H1 (cell line): ENCODE measurements at regions not wholly inside any gene's neighbourhood (a gene's known extent, or its start where the extent isn't known, plus 50 kb on each side); places are given as distances from the start of the nearest gene placed in this dataset.

ENCODE experiments used
- CTCF ChIA-PET: fragments of 300-600 bp; sonication (Branson Sonifier 250); formaldehyde crosslinking; loops from one replicate; lab custom pipeline; 2021; ENCODE audit not compliant: partially characterized antibody; lab: Charles Lee
- POLR2A ChIA-PET: fragments of 300-600 bp; sonication (Branson Sonifier 250); formaldehyde crosslinking; loops from one replicate; lab custom pipeline; 2021; ENCODE audit warnings: inconsistent platforms; ENCODE audit not compliant: partially characterized antibody; lab: Charles Lee
- DNase-seq, 2 experiments: peaks; one replicate each; pipeline versions ENCODE4 v3.0.0 to v3.0.0-alpha.2; 2010 to 2022; ENCODE audit warnings: low spot score in 2 of 2, low read depth in 1 of 2, mixed read lengths in 1 of 2
- FAIRE-seq: peaks from 2 replicates; lab custom pipeline; 2011; peaks lifted over from hg19 to GRCh38; lab: Jason Lieb, UNC
- H2AFZ ChIP-seq: 2 replicates; pipeline ENCODE4 v1.8.1; 2012; ENCODE audit warnings: low read length, inconsistent platforms
- H2AK5ac ChIP-seq: 2 replicates; pipeline ENCODE4 v1.6.1; 2013; ENCODE audit warnings: low read depth, low read length
- H2BK120ac ChIP-seq: replicated peaks from 2 replicates; pipeline ENCODE3; 2013; ENCODE audit warnings: low read depth, low read length, inconsistent platforms
- H2BK12ac ChIP-seq: 2 replicates; pipeline ENCODE4 v1.6.1; 2013; ENCODE audit warnings: low read depth, low read length
- H2BK15ac ChIP-seq: 2 replicates; pipeline ENCODE4 v1.6.1; 2013; ENCODE audit warnings: low read length
- H2BK20ac ChIP-seq: 2 replicates; pipeline ENCODE4 v1.6.1; 2013; ENCODE audit warnings: low read length
- H2BK5ac ChIP-seq: 2 replicates; pipeline ENCODE4 v1.6.1; 2013; ENCODE audit warnings: low read depth, low read length
- H3K14ac ChIP-seq: 2 replicates; pipeline ENCODE4 v1.6.1; 2013; ENCODE audit warnings: inconsistent platforms; ENCODE audit not compliant: insufficient read length
- H3K18ac ChIP-seq: 2 replicates; pipeline ENCODE4 v1.6.1; 2013; ENCODE audit warnings: low read length; ENCODE audit errors: extremely low read depth
- H3K23ac ChIP-seq: 2 replicates; pipeline ENCODE4 v1.6.1; 2013; ENCODE audit warnings: inconsistent platforms; ENCODE audit not compliant: insufficient read length
- H3K23me2 ChIP-seq: 2 replicates; pipeline ENCODE4 v1.6.1; 2013; ENCODE audit warnings: low read depth, low read length
- H3K27ac ChIP-seq: 2 replicates; pipeline ENCODE4 v1.6.1; 2011; ENCODE audit warnings: low read depth, low read length, inconsistent platforms
- H3K27me3 ChIP-seq, 4 experiments: replicated peaks in 1 of 4; 1 replicate in 1 of 4; 2 replicates in 3 of 4; pipeline versions ENCODE4 v1.6.1 to v1.8.1; 2011 to 2013; ENCODE audit warnings: low read length in 3 of 4, mild to moderate bottlenecking in 3 of 4, inconsistent platforms in 2 of 4, mixed read lengths in 2 of 4, moderate library complexity in 1 of 4; ENCODE audit not compliant: control insufficient read depth in 3 of 4, insufficient read depth in 3 of 4; ENCODE audit errors: extremely low read depth in 1 of 4
- H3K36me3 ChIP-seq, 4 experiments: 2 replicates each; pipeline versions ENCODE4 v1.6.1 to v1.8.1; 2011 to 2013; ENCODE audit warnings: mild to moderate bottlenecking in 4 of 4, low read length in 3 of 4, moderate library complexity in 2 of 4, control low read depth in 1 of 4, inconsistent platforms in 1 of 4; ENCODE audit not compliant: insufficient read depth in 4 of 4, control insufficient read depth in 2 of 4
- H3K4ac ChIP-seq: replicated peaks from 2 replicates; pipeline ENCODE3; 2013; ENCODE audit warnings: low read length, low read depth, mixed read lengths, inconsistent platforms; ENCODE audit not compliant: insufficient read length
- H3K4me1 ChIP-seq, 4 experiments: replicated peaks in 1 of 4; 1 replicate in 1 of 4; 2 replicates in 3 of 4; pipeline versions ENCODE4 v1.6.1 to v1.8.1; 2011 to 2013; ENCODE audit warnings: low read length in 3 of 4, inconsistent platforms in 2 of 4, mixed read lengths in 1 of 4; ENCODE audit not compliant: insufficient read depth in 4 of 4, control insufficient read depth in 3 of 4
- H3K4me2 ChIP-seq, 2 experiments: 2 replicates each; pipeline versions ENCODE4 v1.6.1 to v1.8.1; 2011 to 2013; ENCODE audit warnings: low read depth in 2 of 2, low read length in 2 of 2, control low read depth in 1 of 2, inconsistent platforms in 1 of 2, mild to moderate bottlenecking in 1 of 2; ENCODE audit not compliant: insufficient read depth in 1 of 2
- H3K4me3 ChIP-seq, 4 experiments: fragments of 200-600, 300-600 bp in 1 of 4; sonication (generic), shearing (Covaris generic), sonication (Bioruptor Twin) in 1 of 4; 2 replicates each; pipeline versions ENCODE4 v1.5.1 to v1.8.1; 2011 to 2016; ENCODE audit warnings: low read length in 4 of 4, low read depth in 3 of 4, control low read depth in 2 of 4, inconsistent platforms in 2 of 4, mild to moderate bottlenecking in 2 of 4, mixed read lengths in 1 of 4, moderate library complexity in 1 of 4; ENCODE audit not compliant: insufficient read depth in 2 of 4; ENCODE audit errors: extremely low read depth in 1 of 4
- H3K56ac ChIP-seq: replicated peaks from 2 replicates; pipeline ENCODE3; 2013; ENCODE audit warnings: low read depth, mild to moderate bottlenecking, mixed read lengths, low read length, inconsistent platforms; ENCODE audit not compliant: insufficient read length
- H3K79me1 ChIP-seq: 2 replicates; pipeline ENCODE4 v1.6.1; 2013; ENCODE audit warnings: low read depth, low read length, control low read depth
- H3K79me2 ChIP-seq, 2 experiments: 2 replicates each; pipeline versions ENCODE4 v1.6.1 to v1.8.1; 2012 to 2013; ENCODE audit warnings: low read length in 2 of 2, mild to moderate bottlenecking in 2 of 2, inconsistent platforms in 1 of 2; ENCODE audit not compliant: insufficient read depth in 2 of 2, control insufficient read depth in 1 of 2
- H3K9ac ChIP-seq, 4 experiments: replicated peaks in 1 of 4; 1 replicate in 1 of 4; 2 replicates in 3 of 4; pipeline versions ENCODE4 v1.6.1 to v1.8.1; 2011 to 2013; ENCODE audit warnings: low read depth in 3 of 4, low read length in 3 of 4, control low read depth in 2 of 4, mild to moderate bottlenecking in 2 of 4, moderate library complexity in 2 of 4, inconsistent platforms in 1 of 4; ENCODE audit errors: extremely low read depth in 1 of 4
- H3K9me3 ChIP-seq, 2 experiments: 2 replicates each; pipeline versions ENCODE4 v1.6.1 to v1.8.1; 2012 to 2013; ENCODE audit warnings: mild to moderate bottlenecking in 2 of 2, moderate library complexity in 2 of 2, control low read depth in 1 of 2, inconsistent platforms in 1 of 2, low read depth in 1 of 2, low read length in 1 of 2, mixed read lengths in 1 of 2; ENCODE audit not compliant: insufficient read depth in 2 of 2
- H4K20me1 ChIP-seq, 2 experiments: replicated peaks in 1 of 2; 2 replicates each; pipeline versions ENCODE3 to v1.8.1; 2011 to 2013; ENCODE audit warnings: inconsistent platforms in 2 of 2, low read length in 2 of 2, mild to moderate bottlenecking in 1 of 2; ENCODE audit not compliant: insufficient read depth in 2 of 2, control insufficient read depth in 1 of 2
- H4K5ac ChIP-seq: 2 replicates; pipeline ENCODE4 v1.6.1; 2013; ENCODE audit warnings: low read length, low read depth, mixed read lengths, inconsistent platforms; ENCODE audit not compliant: insufficient read length
- H4K8ac ChIP-seq: 2 replicates; pipeline ENCODE4 v1.8.0; 2013; ENCODE audit warnings: mild to moderate bottlenecking, moderate library complexity, low read length, inconsistent platforms; ENCODE audit not compliant: insufficient read depth; ENCODE audit errors: extremely low read depth
- H4K91ac ChIP-seq: replicated peaks from 2 replicates; pipeline ENCODE3; 2013; ENCODE audit warnings: low read length, mixed read lengths, inconsistent platforms; ENCODE audit not compliant: insufficient read length
- ATF3 ChIP-seq: IDR thresholded peaks from 2 replicates; pipeline ENCODE4 v1.6.1; 2011; ENCODE audit warnings: low read depth, mild to moderate bottlenecking, low read length; ENCODE audit not compliant: insufficient read depth
- BACH1 ChIP-seq: IDR thresholded peaks from 2 replicates; pipeline ENCODE4 v1.6.1; 2012; ENCODE audit warnings: low read length, improper control_type of control experiment
- CBX5 ChIP-seq: fragments of 300-800, 300-1000 bp; sonication (generic); IDR thresholded peaks from 2 replicates; pipeline ENCODE4 v1.7.1; 2016; ENCODE audit warnings: antibody characterized with exemption, low read length, low read depth
- CTBP2 ChIP-seq: IDR thresholded peaks from 2 replicates; pipeline ENCODE4 v1.7.0; 2011; ENCODE audit warnings: borderline replicate concordance, mild to moderate bottlenecking, moderate library complexity, mixed read lengths, low read length; ENCODE audit not compliant: insufficient read depth, insufficient read length
- E2F6 ChIP-seq: IDR thresholded peaks from 2 replicates; pipeline ENCODE4 v1.6.1; 2012; ENCODE audit warnings: inconsistent platforms
- MAFK ChIP-seq: IDR thresholded peaks from 2 replicates; pipeline ENCODE4 v1.6.1; 2012; ENCODE audit warnings: low read depth, mild to moderate bottlenecking, improper control_type of control experiment, low read length
- POU5F1 ChIP-seq: IDR thresholded peaks from 2 replicates; pipeline ENCODE4 v1.6.1; 2011; ENCODE audit warnings: low read depth, mild to moderate bottlenecking, low read length, moderate library complexity
- RFX5 ChIP-seq: IDR thresholded peaks from 2 replicates; pipeline ENCODE4 v1.6.1; 2011; ENCODE audit warnings: low read depth, low read length, improper control_type of control experiment, borderline replicate concordance
- RNF2 ChIP-seq: fragments of 200-900, 300-1000 bp; sonication (generic); IDR thresholded peaks from 2 replicates; pipeline ENCODE4 v1.7.1; 2016; ENCODE audit warnings: borderline replicate concordance, low read depth, mild to moderate bottlenecking, antibody characterized with exemption, low read length; ENCODE audit not compliant: poor library complexity, severe bottlenecking; ENCODE audit errors: missing control alignments
- SRF ChIP-seq: IDR thresholded peaks from 2 replicates; pipeline ENCODE4 v1.6.1; 2011; ENCODE audit warnings: mild to moderate bottlenecking, low read depth, low read length, moderate library complexity
- TBP ChIP-seq: IDR thresholded peaks from 2 replicates; pipeline ENCODE4 v1.6.1; 2011; ENCODE audit warnings: low read depth, low read length, improper control_type of control experiment
- TCF12 ChIP-seq: IDR thresholded peaks from 2 replicates; pipeline ENCODE4 v1.6.1; 2011; ENCODE audit warnings: low read depth, mild to moderate bottlenecking, low read length
- ZNF274 ChIP-seq: IDR thresholded peaks from 2 replicates; pipeline ENCODE4 v1.7.0; 2012; ENCODE audit warnings: low read length, borderline replicate concordance; ENCODE audit errors: extremely low read depth
- WGBS, 2 experiments: shearing (Covaris generic) in 1 of 2; methylation state at CpG; one replicate each; pipeline versions ENCODE4 v1.1.6 to v1.1.7; 2013 to 2015; ENCODE audit warnings: low lambda C conversion rate in 2 of 2, mixed read lengths in 2 of 2, inconsistent platforms in 1 of 2, low coverage in 1 of 2, missing lambda C conversion rate in 1 of 2; ENCODE audit not compliant: insufficient replicate concordance in 2 of 2, insufficient coverage in 1 of 2, insufficient read length in 1 of 2; ENCODE audit errors: extremely low coverage in 1 of 2, missing lambda C conversion rate in 1 of 2; 5-methylcytosine and 5-hydroxymethylcytosine counted together

GRCh38 chr17:15885770-15886169 is 59.2 kb upstream of the ADORA2B start:
- H3K4me1 ChIP-seq: no peaks in the 10 kb centered on the region
- POLR2A ChIA-PET: no interaction called here
- TF ChIP-seq BACH1 (no peak), RFX5 (no peak), SRF (no peak), TCF12 (no peak), E2F6 (no peak), CTBP2 (no peak), TBP (no peak), RNF2 (no peak), MAFK (no peak), CBX5 (no peak), ATF3 (no peak), POU5F1 (no peak), ZNF274 (no peak)

More at GRCh38 chr17:15885770-15886169, 59.2 kb upstream of the ADORA2B start:
- H3K4ac ChIP-seq: no peak overlapping the region
- H3K9me3 ChIP-seq: no peaks in the 10 kb centered on the region
- H4K20me1 ChIP-seq: no peaks in the 10 kb centered on the region
- H4K91ac ChIP-seq: no peak overlapping the region
- no peaks in the 10 kb centered on the region for H3K36me3 ChIP-seq
- H3K79me2 ChIP-seq: no peaks in the 10 kb centered on the region
- H4K8ac ChIP-seq: no peak overlapping the region
- H3K4me2 ChIP-seq: no peak overlapping the region
- H4K5ac ChIP-seq: no peak overlapping the region
- H2BK15ac ChIP-seq: no peak overlapping the region
- H2BK12ac ChIP-seq: no peak overlapping the region
- no peak overlapping the region for H2BK20ac ChIP-seq
- no peaks in the 10 kb centered on the region for H3K23me2 ChIP-seq
- no peak overlapping the region for H3K4me3 ChIP-seq
- no peak overlapping the region for H3K27ac ChIP-seq
- no peak overlapping the region for H2AFZ ChIP-seq
- no peak overlapping the region for H3K9ac ChIP-seq
- DNase-seq: no peak
- H3K23ac ChIP-seq: no peak overlapping the region
- H2BK5ac ChIP-seq: no peak overlapping the region
- H3K56ac ChIP-seq: no peak overlapping the region
- WGBS, 2 experiments: 94% methylated on average over 2 of the region's 2 CpGs; no CpG with 5 or more reads in 1 of the 2 experiments
- H2BK120ac ChIP-seq: no peak overlapping the region
- no peaks in the 10 kb centered on the region for H3K79me1 ChIP-seq
- H3K27me3 ChIP-seq: no peaks in the 10 kb centered on the region
- H2AK5ac ChIP-seq: no peak overlapping the region
- CTCF ChIA-PET: no interaction called here
- H3K18ac ChIP-seq: no peak overlapping the region
- FAIRE-seq: no peak
- no peak overlapping the region for H3K14ac ChIP-seq
